NCI-H146 treated with DMSO at 0.1 percent for 48 hours (cell line): ENCODE measurements at regions not wholly inside any gene's neighbourhood (a gene's known extent, or its start where the extent isn't known, plus 50 kb on each side); places are given as distances from the start of the nearest gene placed in this dataset.
"Not testable (repeated sequence)": the region's sequence is repeated elsewhere in the genome, so short reads cannot be mapped to it uniquely, and the experiment has no call there.

ENCODE experiments used
- DNase-seq: peaks from one replicate; lab custom pipeline; 2025; ENCODE audit not compliant: unreplicated experiment; lab: John Stamatoyannopoulos, UW

- no peak for DNase-seq
Observed at GRCh38 chr15:46894644-46895043, 822.7 kb upstream of the SEMA6D start.

DNA sequence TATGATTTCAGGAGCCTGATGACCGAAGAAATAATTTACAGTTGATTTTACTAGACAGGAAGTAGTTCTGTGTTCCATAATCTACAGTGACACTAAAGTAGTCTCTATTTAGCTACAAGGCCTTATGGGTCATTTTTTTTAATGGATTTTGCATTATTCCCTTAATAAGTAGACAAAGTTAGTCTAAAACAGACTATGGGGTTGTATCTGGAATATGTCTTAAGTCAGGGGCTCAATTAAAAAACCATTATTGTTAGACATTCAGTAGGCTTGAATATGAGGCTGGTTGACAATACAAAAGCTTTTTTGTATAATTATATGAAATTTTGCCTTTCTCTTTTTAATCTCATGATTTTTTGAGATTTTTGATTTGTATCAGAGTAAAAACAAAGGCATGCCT, 820.0 kb upstream of the SEMA6D start:
- no peak for DNase-seq

GRCh38 chr15:46901001-46901400, 816.3 kb upstream of the SEMA6D start:
- DNase-seq = no peak

- no peak for DNase-seq
Observed at GRCh38 chr15:46917721-46918252, 799.5 kb upstream of the SEMA6D start.

GRCh38 chr15:46918462-46919140, 798.7 kb upstream of the SEMA6D start:
- no peak for DNase-seq

DNA sequence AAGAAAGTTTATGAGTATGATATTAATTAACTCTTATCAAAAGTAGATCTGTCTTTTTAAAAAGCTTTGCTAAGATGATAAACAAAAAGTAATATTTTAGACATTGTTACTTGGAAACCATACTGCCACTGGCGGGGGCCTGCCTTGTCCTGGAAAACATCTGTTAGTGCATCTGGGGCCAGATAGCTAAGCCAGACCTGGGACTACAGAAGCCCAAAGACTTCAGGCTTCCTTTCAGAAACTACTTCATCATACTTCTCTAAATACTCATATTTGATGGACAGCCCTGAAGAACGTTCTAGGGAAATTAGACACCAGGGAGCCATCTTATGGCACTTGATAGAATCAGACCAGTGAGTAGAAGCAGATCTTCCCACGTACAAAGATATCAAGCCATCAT, 795.4 kb upstream of the SEMA6D start:
- DNase-seq = no peak

- DNase-seq = no peak
Observed at GRCh38 chr15:46930426-46930825, 786.9 kb upstream of the SEMA6D start.

- DNase-seq = no peak
Observed at GRCh38 chr15:46933332-46933731, 784.0 kb upstream of the SEMA6D start.

- no peak for DNase-seq
Observed at GRCh38 chr15:46934851-46935250, 782.5 kb upstream of the SEMA6D start.

- no peak for DNase-seq
Observed at GRCh38 chr15:46938169-46938568, 779.1 kb upstream of the SEMA6D start.

DNA sequence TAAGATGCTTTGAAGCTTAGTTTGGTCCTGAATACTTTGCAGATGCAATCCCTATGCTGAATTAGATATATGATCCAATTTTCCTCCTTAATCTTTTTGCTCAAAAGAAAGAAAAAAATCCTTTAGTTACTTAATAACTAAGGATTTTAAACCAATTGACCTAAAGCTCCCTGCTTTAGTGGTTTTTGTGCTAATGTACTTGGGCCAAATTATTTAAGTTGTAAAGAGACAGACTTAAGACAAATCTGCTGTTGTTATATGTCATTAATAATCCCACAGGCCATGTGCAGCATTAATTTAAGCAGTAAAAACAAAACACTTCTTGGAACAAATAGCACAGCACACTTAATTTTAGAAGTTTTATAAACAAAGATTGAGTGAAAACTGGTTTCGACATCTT, 776.1 kb upstream of the SEMA6D start:
- DNase-seq = no peak

DNA sequence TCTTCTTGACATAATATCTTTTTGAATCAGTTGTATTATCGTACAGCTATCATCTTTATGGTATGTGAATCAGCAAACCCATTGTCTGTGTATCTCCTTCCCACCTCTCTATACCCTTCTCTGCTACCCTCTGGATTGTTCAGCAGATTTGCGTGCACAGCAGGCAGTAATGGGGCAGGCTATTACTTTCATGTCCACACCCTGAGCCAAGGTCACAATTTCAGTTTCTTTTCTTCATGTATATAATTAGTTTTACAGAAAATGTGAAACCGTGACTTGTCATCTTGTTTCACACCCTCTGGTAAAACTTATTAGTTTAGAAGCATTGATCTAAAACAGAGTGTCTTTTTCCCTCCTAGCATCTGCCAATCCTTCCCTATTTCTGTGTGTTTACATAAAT, 770.4 kb upstream of the SEMA6D start:
- DNase-seq = peak; percentile 48

DNA sequence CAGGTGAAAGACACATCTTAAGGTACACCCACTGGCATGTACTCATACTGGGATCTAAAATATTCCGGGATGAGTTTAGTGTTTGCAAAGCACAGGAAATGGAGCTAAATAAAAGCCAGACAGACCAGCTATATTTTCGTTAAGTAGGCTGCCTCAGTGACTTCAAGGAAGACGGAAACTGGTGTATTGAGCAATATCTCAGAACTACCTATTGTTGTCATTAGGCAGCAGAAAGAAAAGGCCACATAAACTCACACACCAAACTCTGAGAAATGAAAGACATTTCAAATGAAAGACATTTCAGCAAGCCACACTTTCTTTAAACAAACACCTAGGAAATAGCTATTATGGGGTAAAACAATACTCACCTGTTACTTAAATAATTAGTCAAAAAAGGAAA, 761.7 kb upstream of the SEMA6D start:
- no peak for DNase-seq

GRCh38 chr15:46956456-46956855, 760.8 kb upstream of the SEMA6D start:
- DNase-seq = no peak

GRCh38 chr15:46956881-46957280, 760.4 kb upstream of the SEMA6D start:
- DNase-seq = no peak

DNA sequence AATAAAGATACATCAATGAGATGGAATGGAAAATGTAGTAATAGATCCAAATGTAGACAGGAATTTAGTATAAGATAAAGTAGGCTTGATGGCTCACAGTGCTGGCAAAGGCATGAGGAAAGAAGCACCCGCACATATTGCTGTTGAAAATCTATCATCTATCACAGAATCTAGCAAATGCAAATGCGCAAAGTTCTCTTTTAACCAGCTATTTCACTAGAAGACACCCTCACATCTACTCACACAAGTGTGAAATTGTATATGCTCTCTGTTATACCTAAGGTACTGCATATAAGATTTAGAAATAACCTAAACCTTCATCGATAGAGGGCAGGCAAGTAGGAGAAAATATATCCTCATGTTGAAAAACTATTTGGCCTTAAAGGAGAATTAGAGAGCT, 756.7 kb upstream of the SEMA6D start:
- no peak for DNase-seq

GRCh38 chr15:46961795-46962194, 755.5 kb upstream of the SEMA6D start:
- DNase-seq = no peak

DNA sequence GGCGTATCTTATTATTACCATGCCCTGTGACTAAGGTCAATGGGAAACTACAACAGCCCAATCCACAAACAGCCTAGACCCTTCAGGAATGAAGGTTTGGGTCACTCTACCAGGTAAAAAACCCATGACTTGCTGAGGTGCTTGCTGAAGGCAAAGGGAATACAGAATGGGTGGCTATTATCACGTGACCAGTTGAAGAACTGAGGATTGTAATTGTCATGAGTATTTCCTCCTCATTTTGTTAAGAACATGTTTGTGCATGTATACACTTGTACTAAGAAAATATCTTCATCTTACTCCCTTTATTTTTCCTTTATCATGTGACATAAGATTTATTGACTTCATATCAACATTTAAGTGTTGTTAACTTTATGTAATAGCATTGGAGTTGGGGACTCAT, 729.2 kb upstream of the SEMA6D start:
- not testable (repeated sequence) for DNase-seq

GRCh38 chr15:46996359-46996758, 720.9 kb upstream of the SEMA6D start:
- no peak for DNase-seq

DNA sequence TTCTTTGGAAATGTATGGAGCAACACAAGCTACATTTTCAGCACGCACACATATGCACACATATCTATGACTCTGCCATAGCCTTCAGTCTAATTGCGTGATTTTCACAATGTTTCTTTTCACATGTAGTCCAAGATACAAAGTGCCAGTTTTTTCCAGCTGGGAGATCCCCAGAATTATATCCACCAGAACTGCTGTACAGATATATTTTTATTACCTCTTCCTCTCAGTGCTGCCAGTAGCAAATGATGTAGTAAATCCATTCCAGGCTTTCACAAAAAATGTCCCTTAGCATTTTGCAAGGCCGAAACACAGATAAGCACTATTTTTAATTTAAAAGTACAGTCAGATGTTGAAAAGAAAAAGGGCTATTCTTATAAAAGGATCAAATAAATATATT, 719.8 kb upstream of the SEMA6D start:
- no peak for DNase-seq

DNA sequence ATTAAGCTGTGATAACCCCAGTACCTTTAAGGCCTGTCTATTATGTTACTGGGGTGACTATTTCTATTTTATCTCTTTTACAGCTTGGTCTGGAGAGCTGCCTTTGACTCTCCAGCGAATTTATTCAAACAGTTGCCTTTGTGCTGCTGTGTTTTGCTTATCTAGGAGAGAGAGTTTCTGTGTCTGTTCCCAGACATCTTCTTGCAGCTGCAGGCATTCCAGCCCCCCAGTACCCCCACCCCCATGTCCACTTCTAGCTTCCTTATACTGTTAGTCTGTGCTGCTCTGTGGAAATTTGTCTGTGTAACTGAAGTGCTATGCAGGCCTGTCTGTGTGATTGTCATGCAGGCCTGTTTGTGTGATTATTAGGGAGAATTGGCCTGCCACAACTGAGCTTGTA, 713.7 kb upstream of the SEMA6D start:
- no peak for DNase-seq

DNA sequence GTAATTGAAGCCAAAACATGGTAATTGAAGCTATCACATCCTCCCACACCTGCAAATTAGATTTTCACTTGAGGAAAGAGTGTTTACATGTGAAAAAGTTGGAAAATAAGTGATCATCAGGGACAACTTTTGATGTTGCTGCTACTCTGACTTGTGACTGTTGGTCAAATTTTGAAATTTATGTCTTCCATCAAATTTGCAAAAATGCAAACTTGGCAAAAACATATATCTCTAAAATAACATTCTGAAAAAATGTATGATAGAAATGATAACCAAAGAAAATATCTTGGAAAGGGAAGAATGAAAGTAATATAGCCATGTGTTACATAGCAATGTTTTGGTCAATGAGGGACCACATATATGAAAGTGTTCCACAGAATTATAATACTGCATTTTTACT, 703.9 kb upstream of the SEMA6D start:
- DNase-seq = no peak

DNA sequence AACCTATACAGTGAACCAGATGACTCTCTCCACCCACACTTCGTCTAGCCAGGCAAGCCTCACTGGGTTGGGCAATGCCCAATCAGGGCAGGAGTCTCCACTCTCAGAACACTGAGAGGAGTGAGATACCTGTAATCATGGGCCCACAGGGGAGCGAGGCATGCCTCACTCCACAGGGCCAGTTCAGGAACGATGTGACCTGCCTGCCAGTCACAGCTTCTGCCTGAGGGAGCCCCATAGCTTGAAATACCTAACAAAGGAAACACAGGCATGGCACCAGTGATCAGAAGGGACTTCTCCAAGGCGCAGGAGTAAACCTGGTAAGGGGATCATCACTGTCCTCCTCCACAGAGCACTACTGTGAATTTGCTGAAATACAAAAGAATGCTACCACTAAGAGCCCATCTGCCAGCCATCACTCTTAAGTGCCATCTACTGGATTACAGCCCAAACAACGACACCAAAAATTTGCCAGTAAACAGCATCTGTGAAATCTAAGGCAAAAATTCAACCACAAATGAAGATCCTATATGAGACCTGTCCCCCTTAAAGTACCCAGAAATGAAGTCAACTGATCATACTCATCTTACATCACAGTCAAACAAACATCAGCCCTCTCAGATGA, 689.9 kb upstream of the SEMA6D start:
- peak; percentile 6 for DNase-seq
